ENCODE measurements at regions not wholly inside any gene's neighbourhood (a gene's known extent, or its start where the extent isn't known, plus 50 kb on each side); places are given as distances from the start of the nearest gene placed in this dataset.

DNA sequence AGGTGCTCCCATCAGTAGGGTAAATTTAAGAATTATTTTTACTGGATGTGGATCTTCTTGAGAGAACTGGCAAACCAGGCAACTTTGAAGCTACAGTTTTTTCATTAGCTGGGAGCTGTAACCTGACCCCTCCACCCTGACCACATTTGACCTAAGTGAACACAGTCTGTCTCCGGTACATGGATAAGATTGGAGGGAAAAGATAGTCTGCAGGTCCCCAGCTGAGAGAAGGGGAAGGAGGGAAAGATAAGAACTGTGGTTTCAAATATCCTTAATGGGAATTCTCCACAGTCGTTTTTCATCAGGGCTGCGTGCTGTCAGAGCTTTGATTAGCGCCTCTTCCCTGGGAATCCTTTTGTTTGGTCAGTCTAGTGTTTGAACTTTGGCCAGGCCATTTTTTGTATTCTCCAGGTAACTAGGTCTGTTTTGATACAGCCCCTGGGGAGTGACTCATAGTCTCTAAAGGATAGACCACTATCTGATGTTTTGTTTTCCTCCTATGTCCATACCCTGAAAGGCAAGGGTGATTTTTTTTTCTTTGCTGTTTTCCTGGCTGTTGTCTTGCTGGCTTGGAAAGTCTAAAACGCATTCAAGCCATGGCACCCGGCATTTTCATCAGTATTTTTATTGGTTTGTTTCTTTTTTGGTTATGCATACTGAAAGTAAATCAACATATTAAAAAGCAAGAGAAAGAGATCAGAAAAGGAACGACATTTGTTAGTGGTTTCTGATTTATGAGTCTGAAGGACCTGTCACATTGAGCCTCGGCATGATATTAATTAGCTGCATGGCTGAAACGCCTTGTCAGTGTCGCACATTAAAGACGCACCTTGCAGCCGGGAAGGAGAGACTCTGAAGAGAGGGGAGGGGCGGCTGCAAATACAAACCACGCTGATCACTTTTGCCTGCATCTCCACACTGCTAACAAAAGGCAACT lies 183.4 kb upstream of the FN1 start:
- H3K27ac ChIP-seq (replicated peaks), result no peak overlapping the region
- H3K9me3 ChIP-seq (replicated peaks), result peaks cover 7% of the 10 kb centered on the region
- DNase-seq, result no peak
- intact Hi-C loops (cut with micrococcal nuclease), result no loop called here
- H3K4me3 ChIP-seq, result peak overlapping the region; percentile 4
- no peaks in the 10 kb centered on the region for H3K36me3 ChIP-seq
- H3K27me3 ChIP-seq (ENCODE audit: low read depth), result no peaks in the 10 kb centered on the region
- TF ChIP-seq, protein P1, sequence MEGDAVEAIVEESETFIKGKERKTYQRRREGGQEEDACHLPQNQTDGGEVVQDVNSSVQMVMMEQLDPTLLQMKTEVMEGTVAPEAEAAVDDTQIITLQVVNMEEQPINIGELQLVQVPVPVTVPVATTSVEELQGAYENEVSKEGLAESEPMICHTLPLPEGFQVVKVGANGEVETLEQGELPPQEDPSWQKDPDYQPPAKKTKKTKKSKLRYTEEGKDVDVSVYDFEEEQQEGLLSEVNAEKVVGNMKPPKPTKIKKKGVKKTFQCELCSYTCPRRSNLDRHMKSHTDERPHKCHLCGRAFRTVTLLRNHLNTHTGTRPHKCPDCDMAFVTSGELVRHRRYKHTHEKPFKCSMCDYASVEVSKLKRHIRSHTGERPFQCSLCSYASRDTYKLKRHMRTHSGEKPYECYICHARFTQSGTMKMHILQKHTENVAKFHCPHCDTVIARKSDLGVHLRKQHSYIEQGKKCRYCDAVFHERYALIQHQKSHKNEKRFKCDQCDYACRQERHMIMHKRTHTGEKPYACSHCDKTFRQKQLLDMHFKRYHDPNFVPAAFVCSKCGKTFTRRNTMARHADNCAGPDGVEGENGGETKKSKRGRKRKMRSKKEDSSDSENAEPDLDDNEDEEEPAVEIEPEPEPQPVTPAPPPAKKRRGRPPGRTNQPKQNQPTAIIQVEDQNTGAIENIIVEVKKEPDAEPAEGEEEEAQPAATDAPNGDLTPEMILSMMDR (IDR thresholded peaks at IDR 0.05; ENCODE audit: borderline replicate concordance), result no peak
- H3K4me1 ChIP-seq, result peaks cover 9% of the 10 kb centered on the region

DNA sequence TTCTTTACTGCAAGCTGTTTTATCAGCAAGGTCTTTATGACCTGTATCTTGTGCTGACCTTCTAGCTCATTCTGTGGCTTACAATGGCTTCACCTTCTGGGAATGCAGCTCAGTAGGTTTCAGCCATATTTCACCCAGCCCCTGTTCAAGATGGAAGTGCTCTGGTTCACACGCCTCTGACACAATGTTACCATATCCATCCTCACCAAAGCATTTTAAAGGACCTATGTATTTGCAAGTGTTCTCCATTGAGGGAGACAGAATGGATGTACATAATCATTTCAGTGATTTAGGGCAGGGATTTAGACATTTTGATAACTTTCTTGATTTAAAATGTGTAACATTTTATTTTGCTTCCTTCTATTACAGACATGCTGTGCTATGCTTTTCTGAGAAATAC lies 182.3 kb upstream of the FN1 start:
- H3K4me1 ChIP-seq, result peaks cover 9% of the 10 kb centered on the region
- H3K36me3 ChIP-seq, result no peaks in the 10 kb centered on the region
- intact Hi-C loops (cut with micrococcal nuclease), result no loop called here
- H3K27ac ChIP-seq (replicated peaks), result no peak overlapping the region
- H3K27me3 ChIP-seq (ENCODE audit: low read depth), result no peaks in the 10 kb centered on the region
- DNase-seq, result no peak
- TF ChIP-seq, protein P1 (IDR thresholded peaks at IDR 0.05; ENCODE audit: borderline replicate concordance), result no peak
- H3K4me3 ChIP-seq, result no peak overlapping the region
- peaks cover 7% of the 10 kb centered on the region for H3K9me3 ChIP-seq (replicated peaks)

DNA sequence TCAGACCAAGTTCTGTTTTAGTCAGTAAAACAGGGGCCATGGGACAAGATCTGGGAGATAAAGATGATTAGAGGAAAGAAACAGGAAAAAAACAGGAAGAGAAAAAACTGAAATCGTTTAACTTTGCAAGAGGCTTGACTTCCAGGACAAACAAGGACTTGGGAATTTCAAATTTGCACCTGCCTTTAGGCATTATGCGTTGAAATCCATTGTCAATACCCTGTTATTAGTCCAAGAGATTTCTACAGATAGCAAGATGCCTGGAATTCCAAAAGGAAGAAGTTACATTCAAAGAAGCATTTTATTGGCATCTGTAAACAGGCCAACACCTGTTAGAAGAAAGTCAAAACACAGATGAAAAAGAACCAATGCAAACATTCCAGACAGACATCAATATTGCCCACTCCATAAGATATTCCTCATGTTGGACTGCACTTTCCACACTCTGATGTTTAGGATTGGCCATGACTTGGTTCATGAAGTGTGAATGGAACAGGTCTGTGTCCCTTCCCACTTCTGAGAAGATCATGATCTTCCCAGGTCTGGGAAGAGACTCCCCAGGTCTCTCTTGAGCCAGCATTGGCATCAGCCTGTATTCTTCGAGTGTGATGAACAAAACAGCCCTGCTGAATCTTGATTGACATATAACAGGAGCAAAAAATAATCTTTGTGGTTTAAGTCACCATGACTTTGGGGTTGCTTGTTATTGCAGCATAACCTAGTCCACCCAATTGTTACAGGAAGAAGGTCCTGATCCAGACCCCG lies 181.4 kb upstream of the FN1 start:
- Histone ChIP-seq H3K27ac (replicated peaks) (no peak overlapping the region), H3K36me3 (no peaks in the 10 kb centered on the region), H3K9me3 (replicated peaks) (peaks cover 7% of the 10 kb centered on the region), H3K4me3 (no peak overlapping the region), H3K4me1 (peaks cover 9% of the 10 kb centered on the region), H3K27me3 (ENCODE audit: low read depth) (no peaks in the 10 kb centered on the region)
- TF ChIP-seq, protein P1 (IDR thresholded peaks at IDR 0.05; ENCODE audit: borderline replicate concordance), result no peak
- no peak for DNase-seq
- intact Hi-C loops (cut with micrococcal nuclease), result no loop called here

DNA sequence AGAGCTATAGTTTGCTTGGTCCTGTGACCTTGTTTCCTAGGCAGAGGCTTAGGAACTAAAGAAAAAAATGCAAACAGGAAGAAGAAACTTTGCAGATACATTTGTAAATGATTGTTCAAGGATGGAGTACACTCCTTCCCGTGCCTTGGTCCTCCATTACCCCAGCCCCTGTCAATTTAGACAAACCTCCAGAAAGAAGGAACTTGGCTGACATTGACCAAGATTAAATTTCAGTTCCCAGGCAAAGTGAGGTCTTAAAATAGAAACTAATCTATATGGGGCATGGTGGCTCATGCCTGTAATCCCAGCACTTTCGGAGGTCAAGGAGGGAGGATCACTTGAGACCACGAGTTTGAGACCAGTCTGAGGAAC lies 179.9 kb upstream of the FN1 start:
- H3K4me3 ChIP-seq, result no peak overlapping the region
- TF ChIP-seq, protein P1 (IDR thresholded peaks at IDR 0.05; ENCODE audit: borderline replicate concordance), result no peak
- H3K4me1 ChIP-seq, result peaks cover 9% of the 10 kb centered on the region
- H3K27me3 ChIP-seq (ENCODE audit: low read depth), result no peaks in the 10 kb centered on the region
- intact Hi-C loops (cut with micrococcal nuclease), result no loop called here
- no peak overlapping the region for H3K27ac ChIP-seq (replicated peaks)
- no peaks in the 10 kb centered on the region for H3K36me3 ChIP-seq
- no peak for DNase-seq
- H3K9me3 ChIP-seq (replicated peaks), result peaks cover 7% of the 10 kb centered on the region

DNA sequence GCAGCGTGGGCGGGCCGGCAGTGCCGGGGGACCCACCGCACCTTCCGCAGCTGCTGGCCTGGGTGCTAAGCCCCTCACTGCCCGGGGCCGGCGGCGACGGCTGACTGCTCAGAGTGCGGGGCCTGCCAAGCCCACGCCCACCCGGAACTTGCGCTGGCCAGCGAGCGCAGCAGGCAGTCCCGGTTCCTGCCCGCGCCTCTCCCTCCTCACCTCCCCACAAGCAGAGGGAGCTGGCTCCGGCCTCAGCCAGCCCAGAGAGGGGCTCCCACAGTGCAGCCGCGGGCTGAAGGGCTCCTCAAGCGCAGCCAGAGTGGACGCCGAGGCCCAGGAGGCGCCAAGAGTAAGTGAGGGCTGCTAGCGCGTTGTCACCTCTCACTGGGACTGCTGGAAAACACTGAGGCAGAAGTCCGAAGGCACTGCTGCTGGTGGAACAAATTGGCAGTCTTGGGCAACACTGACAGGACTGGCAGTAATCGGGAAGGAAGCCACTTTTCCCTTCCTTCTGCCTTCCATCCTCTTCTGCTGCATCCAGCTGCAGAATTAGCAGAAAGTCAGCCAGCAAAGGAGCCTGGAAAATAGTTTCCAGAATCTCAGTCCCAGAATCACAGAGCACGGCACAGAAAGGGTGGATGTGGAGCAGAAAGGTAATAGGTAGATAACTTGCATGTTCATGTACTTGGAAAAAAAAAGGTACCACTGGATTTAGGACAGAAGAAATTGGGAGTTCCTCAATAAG lies 179.4 kb upstream of the FN1 start:
- peaks cover 9% of the 10 kb centered on the region for H3K4me1 ChIP-seq
- DNase-seq, result no peak
- TF ChIP-seq, protein P1 (IDR thresholded peaks at IDR 0.05; ENCODE audit: borderline replicate concordance), result no peak

More for the DNA sequence above, 179.4 kb upstream of the FN1 start:
- Histone ChIP-seq H3K27ac (replicated peaks) (no peak overlapping the region), H3K9me3 (replicated peaks) (peaks cover 7% of the 10 kb centered on the region), H3K27me3 (ENCODE audit: low read depth) (no peaks in the 10 kb centered on the region), H3K4me3 (no peak overlapping the region), H3K36me3 (no peaks in the 10 kb centered on the region)
- intact Hi-C loops (cut with micrococcal nuclease), result no loop called here
